ENCODE measurements at regions not wholly inside any gene's neighbourhood (a gene's known extent, or its start where the extent isn't known, plus 50 kb on each side); places are given as distances from the start of the nearest gene placed in this dataset.

GRCh38 chr2:149808556-149808955 is 221.0 kb upstream of the MMADHC start:
- no peak for DNase-seq
- Histone ChIP-seq H3F3A (replicated peaks; ENCODE audit: insufficient read depth) (no peaks in the 10 kb centered on the region), H3K9me3 (no peaks in the 10 kb centered on the region), H3K4me3 (ENCODE audit: low read depth in 2 of 2, low read length in 1 of 2) (no peak overlapping the region), H3K4me2 (no peak overlapping the region), H3K27ac (ENCODE audit: low read depth in 2 of 2, low read length in 1 of 2) (no peak overlapping the region), H3K9ac (no peak overlapping the region), H3K27me3 (ENCODE audit: insufficient read depth) (no peaks in the 10 kb centered on the region), H3K9me2 (no peaks in the 10 kb centered on the region), H2AFZ (ENCODE audit: low read depth) (no peak overlapping the region), H3K79me2 (ENCODE audit: insufficient read depth) (no peaks in the 10 kb centered on the region), H3K4me1 (ENCODE audit: control insufficient read depth in 1 of 2, insufficient read depth in 2 of 2, low read depth in 1 of 2, low read length in 1 of 2) (no peaks in the 10 kb centered on the region), H3K36me3 (replicated peaks in 1 of 2; ENCODE audit: control insufficient read depth in 1 of 2, insufficient read depth in 2 of 2, low read length in 1 of 2) (no peaks in the 10 kb centered on the region), H4K20me1 (ENCODE audit: insufficient read depth) (no peaks in the 10 kb centered on the region)
- ChIA-PET CTCF (interaction anchor here (1.8 kb wide), 1 partner anchor 9 kb away, joined by 6 read pairs; no protein-coding TSS in a partner anchor), POLR2A (no interaction called here)
- TF ChIP-seq JUND (IDR thresholded peaks at IDR 0.05): no peak
- TF ChIP-seq TAF1 (IDR thresholded peaks at IDR 0.05; ENCODE audit: borderline replicate concordance, low read depth, low read length): no peak
- TF ChIP-seq RXRA (IDR thresholded peaks at IDR 0.05; ENCODE audit: borderline replicate concordance, low read depth): no peak
- TF ChIP-seq CTCF (IDR thresholded peaks at IDR 0.05): no peak
- no peak for TF ChIP-seq FOSL2 (IDR thresholded peaks at IDR 0.05; ENCODE audit: borderline replicate concordance, low read depth)
- no peak for TF ChIP-seq CHD2 (IDR thresholded peaks at IDR 0.05; ENCODE audit: low read length, partially characterized antibody)
- 66% methylated on average over 2 of the region's 2 CpGs for WGBS (ENCODE audit: low lambda C conversion rate)

GRCh38 chr2:149806651-149807050 is 219.1 kb upstream of the MMADHC start:
- no peaks in the 10 kb centered on the region for H3K4me1 ChIP-seq (ENCODE audit: control insufficient read depth in 1 of 2, insufficient read depth in 2 of 2, low read depth in 1 of 2, low read length in 1 of 2)
- POLR2A ChIA-PET: no interaction called here
- H3K9me3 ChIP-seq: no peaks in the 10 kb centered on the region
- no peaks in the 10 kb centered on the region for H4K20me1 ChIP-seq (ENCODE audit: insufficient read depth)
- no peak overlapping the region for H3K27ac ChIP-seq (ENCODE audit: low read depth in 2 of 2, low read length in 1 of 2)
- TF ChIP-seq GABPA (IDR thresholded peaks at IDR 0.05; ENCODE audit: low read depth) (no peak), MEF2A (IDR thresholded peaks at IDR 0.05; ENCODE audit: borderline replicate concordance, low read depth) (no peak), ELF1 (IDR thresholded peaks at IDR 0.05) (no peak), NFIC (IDR thresholded peaks at IDR 0.05; ENCODE audit: borderline replicate concordance) (no peak), FOSL2 (IDR thresholded peaks at IDR 0.05; ENCODE audit: borderline replicate concordance, low read depth) (no peak)
- no peak overlapping the region for H3K4me3 ChIP-seq (ENCODE audit: low read depth in 2 of 2, low read length in 1 of 2)
- H3K9ac ChIP-seq: no peak overlapping the region
- no peaks in the 10 kb centered on the region for H3K36me3 ChIP-seq (replicated peaks in 1 of 2; ENCODE audit: control insufficient read depth in 1 of 2, insufficient read depth in 2 of 2, low read length in 1 of 2)
- no peak for DNase-seq
- no peak overlapping the region for H3K4me2 ChIP-seq
- no peaks in the 10 kb centered on the region for H3K9me2 ChIP-seq
- H3F3A ChIP-seq (replicated peaks; ENCODE audit: insufficient read depth): no peaks in the 10 kb centered on the region
- no peaks in the 10 kb centered on the region for H3K79me2 ChIP-seq (ENCODE audit: insufficient read depth)
- WGBS (ENCODE audit: low lambda C conversion rate): 93% methylated on average over 2 of the region's 2 CpGs
- H2AFZ ChIP-seq (ENCODE audit: low read depth): no peak overlapping the region
- CTCF ChIA-PET: no interaction called here
- no peaks in the 10 kb centered on the region for H3K27me3 ChIP-seq (ENCODE audit: insufficient read depth)
